Keratinocyte (primary cell): ENCODE measurements at regions not wholly inside any gene's neighbourhood (a gene's known extent, or its start where the extent isn't known, plus 50 kb on each side); places are given as distances from the start of the nearest gene placed in this dataset.

Experiments used
- DNase-seq: peaks from one replicate; pipeline ENCODE4 v3.0.0-alpha.2; 2011; ENCODE audit warnings: low read depth, missing footprints, low spot score
- FAIRE-seq: peaks from 2 replicates; lab custom pipeline; 2011; peaks lifted over from hg19 to GRCh38; lab: Jason Lieb, UNC
- H2AFZ ChIP-seq: 2 replicates; pipeline ENCODE4 v1.6.0; 2012; ENCODE audit warnings: low read length, control low read depth, inconsistent platforms; ENCODE audit not compliant: control insufficient read depth
- H3K27ac ChIP-seq: 2 replicates; pipeline ENCODE4 v1.5.1; 2011; ENCODE audit warnings: low read length; ENCODE audit not compliant: control insufficient read depth, insufficient read depth
- H3K27me3 ChIP-seq: 3 replicates; pipeline ENCODE4 v1.6.0; 2011; ENCODE audit warnings: low read length; ENCODE audit not compliant: control insufficient read depth, insufficient read depth; ENCODE audit errors: extremely low read depth
- H3K36me3 ChIP-seq, 2 experiments: 2 replicates in 1 of 2; 3 replicates in 1 of 2; pipeline ENCODE4 v1.5.1; 2011; ENCODE audit warnings: low read length in 2 of 2, mild to moderate bottlenecking in 1 of 2; ENCODE audit not compliant: control insufficient read depth in 2 of 2, insufficient read depth in 2 of 2; ENCODE audit errors: extremely low read depth in 1 of 2
- H3K4me1 ChIP-seq: 3 replicates; pipeline ENCODE4 v1.5.1; 2011; ENCODE audit warnings: low read length; ENCODE audit not compliant: control insufficient read depth, insufficient read depth; ENCODE audit errors: extremely low read depth
- H3K4me2 ChIP-seq: 3 replicates; pipeline ENCODE4 v1.6.0; 2011; ENCODE audit warnings: low read depth, low read length; ENCODE audit not compliant: control insufficient read depth, insufficient read depth; ENCODE audit errors: extremely low read depth
- H3K4me3 ChIP-seq, 3 experiments: fragments of 200-600 bp in 1 of 3; sonication (generic) in 1 of 3; 2 replicates in 2 of 3; 3 replicates in 1 of 3; pipeline ENCODE4 v1.5.1; 2011 to 2016; ENCODE audit warnings: low read length in 3 of 3, mild to moderate bottlenecking in 3 of 3, control low read depth in 2 of 3, inconsistent platforms in 1 of 3, low read depth in 1 of 3, mixed read lengths in 1 of 3, mixed run types in 1 of 3, moderate library complexity in 1 of 3; ENCODE audit not compliant: control insufficient read depth in 2 of 3, insufficient read depth in 2 of 3; ENCODE audit errors: extremely low read depth in 1 of 3
- H3K79me2 ChIP-seq: 2 replicates; pipeline ENCODE4 v1.6.0; 2012; ENCODE audit warnings: low read length; ENCODE audit not compliant: control insufficient read depth, insufficient read depth
- H3K9ac ChIP-seq: 3 replicates; pipeline ENCODE4 v1.6.0; 2011; ENCODE audit warnings: low read length; ENCODE audit not compliant: control insufficient read depth, insufficient read depth; ENCODE audit errors: extremely low read depth
- H3K9me1 ChIP-seq: 3 replicates; pipeline ENCODE4 v1.6.0; 2011; ENCODE audit warnings: low read length; ENCODE audit not compliant: control insufficient read depth, insufficient read depth; ENCODE audit errors: extremely low read depth
- H3K9me3 ChIP-seq: 2 replicates; pipeline ENCODE4 v1.5.1; 2012; ENCODE audit warnings: low read depth, low read length; ENCODE audit not compliant: control insufficient read depth
- H4K20me1 ChIP-seq: 3 replicates; pipeline ENCODE4 v1.6.0; 2011; ENCODE audit warnings: low read length; ENCODE audit not compliant: control insufficient read depth, insufficient read depth; ENCODE audit errors: extremely low read depth
- EZH2 ChIP-seq: IDR thresholded peaks from one replicate; pipeline ENCODE4 v1.6.1; 2012; ENCODE audit warnings: inconsistent platforms, mild to moderate bottlenecking, low read length, moderate library complexity
- dilution Hi-C: fragments of 300-500 bp; cut with MboI; formaldehyde crosslinking; loops from one replicate; pipeline ENCODE4 v1.7.0; 2020; ENCODE audit warnings: low sequenced_read_pairs; ENCODE audit not compliant: extremely low pct_ligation_motif_present
- TF ChIP-seq, protein P1 (sequence below), 3 experiments: IDR thresholded peaks in 1 of 3; conservative IDR thresholded peaks in 1 of 3; optimal IDR thresholded peaks in 1 of 3; 2 replicates in 2 of 3; 3 replicates in 1 of 3; pipeline versions ENCODE3 to v1.5.1; 2011; ENCODE audit warnings: low read length in 3 of 3, mild to moderate bottlenecking in 3 of 3, moderate library complexity in 2 of 3, control low read depth in 1 of 3, inconsistent platforms in 1 of 3; ENCODE audit not compliant: insufficient read depth in 2 of 3; ENCODE audit errors: extremely low read depth in 1 of 3

DNA sequence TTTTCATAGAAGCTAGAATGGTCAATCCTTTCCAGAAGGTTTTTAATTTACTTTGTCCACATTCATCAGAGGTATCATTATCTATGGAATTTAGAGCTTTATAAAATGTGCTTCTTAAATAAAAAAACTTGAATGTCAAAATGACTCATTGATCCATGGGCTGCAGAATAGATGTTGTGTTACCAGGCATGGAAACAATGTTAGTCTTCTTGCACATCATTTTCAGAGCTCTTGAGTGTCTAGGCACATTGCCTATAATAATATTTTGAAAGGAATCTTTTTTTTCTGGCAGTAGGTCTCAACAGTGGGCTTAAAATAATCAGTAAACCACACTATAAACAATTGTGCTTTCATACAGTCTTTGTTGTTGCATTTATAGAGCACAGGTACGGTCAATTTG, 200.3 kb downstream of the FAT4 start:
- no peak overlapping the region for H3K4me3 ChIP-seq
- H3K36me3 ChIP-seq: no peaks in the 10 kb centered on the region
- no peak overlapping the region for H2AFZ ChIP-seq
- H3K9ac ChIP-seq: no peak overlapping the region
- no peak for FAIRE-seq
- no peaks in the 10 kb centered on the region for H3K4me1 ChIP-seq
- no peak overlapping the region for H3K27ac ChIP-seq
- H3K9me1 ChIP-seq: no peaks in the 10 kb centered on the region
- DNase-seq: no peak
- H4K20me1 ChIP-seq: no peaks in the 10 kb centered on the region
- dilution Hi-C loops: no loop called here
- no peaks in the 10 kb centered on the region for H3K79me2 ChIP-seq
- no peaks in the 10 kb centered on the region for H3K27me3 ChIP-seq
- no peak overlapping the region for H3K4me2 ChIP-seq
- TF ChIP-seq, protein P1, sequence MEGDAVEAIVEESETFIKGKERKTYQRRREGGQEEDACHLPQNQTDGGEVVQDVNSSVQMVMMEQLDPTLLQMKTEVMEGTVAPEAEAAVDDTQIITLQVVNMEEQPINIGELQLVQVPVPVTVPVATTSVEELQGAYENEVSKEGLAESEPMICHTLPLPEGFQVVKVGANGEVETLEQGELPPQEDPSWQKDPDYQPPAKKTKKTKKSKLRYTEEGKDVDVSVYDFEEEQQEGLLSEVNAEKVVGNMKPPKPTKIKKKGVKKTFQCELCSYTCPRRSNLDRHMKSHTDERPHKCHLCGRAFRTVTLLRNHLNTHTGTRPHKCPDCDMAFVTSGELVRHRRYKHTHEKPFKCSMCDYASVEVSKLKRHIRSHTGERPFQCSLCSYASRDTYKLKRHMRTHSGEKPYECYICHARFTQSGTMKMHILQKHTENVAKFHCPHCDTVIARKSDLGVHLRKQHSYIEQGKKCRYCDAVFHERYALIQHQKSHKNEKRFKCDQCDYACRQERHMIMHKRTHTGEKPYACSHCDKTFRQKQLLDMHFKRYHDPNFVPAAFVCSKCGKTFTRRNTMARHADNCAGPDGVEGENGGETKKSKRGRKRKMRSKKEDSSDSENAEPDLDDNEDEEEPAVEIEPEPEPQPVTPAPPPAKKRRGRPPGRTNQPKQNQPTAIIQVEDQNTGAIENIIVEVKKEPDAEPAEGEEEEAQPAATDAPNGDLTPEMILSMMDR (optimal IDR thresholded peaks at IDR 0.05 in 1 of 3, IDR thresholded peaks at IDR 0.05 in 1 of 3, conservative IDR thresholded peaks at IDR 0.05 in 1 of 3; ENCODE audit: extremely low read depth in 1 of 3, insufficient read depth in 2 of 3, low read length in 3 of 3): no peak
- TF ChIP-seq EZH2: no peak
- no peaks in the 10 kb centered on the region for H3K9me3 ChIP-seq

DNA sequence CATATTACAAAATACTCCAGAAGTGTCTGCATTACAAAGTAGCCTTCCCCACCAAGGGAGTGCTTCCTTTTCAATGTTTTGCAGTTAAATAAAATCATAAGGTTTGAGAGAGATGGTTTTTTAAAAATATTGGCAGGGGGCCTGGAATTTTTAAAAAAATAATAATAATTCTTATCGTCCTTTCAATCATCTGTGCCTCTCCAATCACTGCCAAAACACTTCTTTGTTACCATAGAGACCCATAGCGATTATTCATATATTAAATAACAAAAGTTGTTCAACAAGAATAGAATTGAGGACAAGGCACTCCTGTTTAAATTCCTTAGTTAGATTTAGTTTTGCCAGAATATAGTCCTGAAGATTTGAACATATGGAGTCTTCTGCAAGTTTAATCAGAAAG, 203.1 kb downstream of the FAT4 start:
- H3K4me2 ChIP-seq: no peak overlapping the region
- no peaks in the 10 kb centered on the region for H3K9me1 ChIP-seq
- no peak overlapping the region for H2AFZ ChIP-seq
- H3K27me3 ChIP-seq: no peaks in the 10 kb centered on the region
- H3K27ac ChIP-seq: no peak overlapping the region
- H3K36me3 ChIP-seq: no peaks in the 10 kb centered on the region
- no peaks in the 10 kb centered on the region for H3K9me3 ChIP-seq
- H4K20me1 ChIP-seq: no peaks in the 10 kb centered on the region
- FAIRE-seq (no peak), DNase-seq (no peak)
- no peak overlapping the region for H3K9ac ChIP-seq
- dilution Hi-C loops: no loop called here
- TF ChIP-seq, protein P1 (optimal IDR thresholded peaks at IDR 0.05 in 1 of 3, IDR thresholded peaks at IDR 0.05 in 1 of 3, conservative IDR thresholded peaks at IDR 0.05 in 1 of 3; ENCODE audit: extremely low read depth in 1 of 3, insufficient read depth in 2 of 3, low read length in 3 of 3): no peak
- no peak for TF ChIP-seq EZH2
- no peaks in the 10 kb centered on the region for H3K79me2 ChIP-seq
- no peak overlapping the region for H3K4me3 ChIP-seq
- no peaks in the 10 kb centered on the region for H3K4me1 ChIP-seq
